Stimulated activated CD4-positive, alpha-beta T cell treated with anti-CD3 and anti-CD28 coated beads, Interleukin-4, amount 100 ng/mL, for 48 hours (primary cell): ENCODE measurements at regions not wholly inside any gene's neighbourhood (a gene's known extent, or its start where the extent isn't known, plus 50 kb on each side); places are given as distances from the start of the nearest gene placed in this dataset.
"Not testable (repeated sequence)": the region's sequence is repeated elsewhere in the genome, so short reads cannot be mapped to it uniquely, and the experiment has no call there.

Experiments used
- DNase-seq, 2 donors: peaks; one replicate each; pipeline ENCODE4 v3.0.0-alpha.2; 2020; ENCODE audit warnings: low read depth in 2 of 2

- DNase-seq = no peak
These were observed 548.2 kb downstream of the TBC1D22A start for GRCh38 chr22:47310601-47311000.

DNA sequence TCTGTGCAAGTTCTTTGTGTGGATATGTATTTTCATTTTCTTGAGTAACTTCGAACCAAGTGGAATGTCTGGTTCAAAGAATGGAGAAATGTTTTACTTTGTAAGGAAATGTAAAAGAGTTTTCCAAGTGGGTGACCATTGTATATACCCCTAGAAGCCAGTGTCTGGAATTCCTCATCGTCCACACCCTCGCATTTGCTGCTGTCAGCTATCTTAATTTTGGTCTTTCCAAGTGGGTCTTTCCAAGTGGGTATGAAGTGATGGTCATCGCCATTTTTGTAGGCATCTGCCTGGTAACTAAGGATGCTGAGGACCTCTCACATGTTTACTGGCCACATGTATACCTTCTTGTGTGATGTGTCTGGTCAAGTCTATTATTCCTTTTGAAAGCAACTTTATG lies 547.5 kb downstream of the TBC1D22A start:
- no peak for DNase-seq

DNA sequence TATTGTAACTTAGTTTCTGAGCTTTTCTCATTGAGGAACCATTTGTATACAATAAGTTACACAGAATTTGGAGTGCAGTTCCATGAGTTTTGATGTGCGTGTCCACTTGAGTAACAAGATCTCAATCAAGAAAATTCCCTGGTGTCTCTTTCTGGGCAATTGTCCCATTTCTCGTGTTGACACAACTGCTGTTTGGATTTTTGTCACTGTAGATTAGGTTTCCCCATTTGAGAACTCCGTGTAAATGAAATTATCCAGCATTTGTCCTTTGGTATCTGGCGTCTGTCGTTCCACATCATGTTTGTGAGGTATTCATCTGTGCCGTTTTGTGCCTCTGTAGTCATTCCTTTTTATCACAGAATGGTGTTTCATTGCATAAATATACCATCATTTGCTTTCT lies 547.0 kb downstream of the TBC1D22A start:
- no peak for DNase-seq

- no peak for DNase-seq
These were observed 546.4 kb downstream of the TBC1D22A start for GRCh38 chr22:47308886-47309285.

DNA sequence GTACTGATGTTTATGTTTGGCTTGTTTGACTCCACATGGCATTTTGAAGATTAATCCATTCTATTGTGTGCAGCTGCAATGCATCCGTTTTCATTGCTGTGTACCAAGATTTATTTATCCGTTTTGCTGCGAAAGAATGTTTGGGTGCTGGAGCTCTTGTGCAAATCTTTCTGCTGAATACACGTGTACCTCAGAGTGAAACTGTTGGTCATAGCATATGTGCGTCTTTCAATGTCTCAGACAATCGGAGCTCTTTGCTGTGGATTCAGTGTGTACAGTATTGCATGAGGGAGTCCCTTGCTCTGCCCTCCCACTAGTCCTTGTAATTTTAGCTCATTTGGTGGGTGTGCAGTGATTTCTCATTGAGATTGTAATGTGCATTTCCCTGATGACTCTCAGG lies 545.4 kb downstream of the TBC1D22A start:
- no peak for DNase-seq

DNA sequence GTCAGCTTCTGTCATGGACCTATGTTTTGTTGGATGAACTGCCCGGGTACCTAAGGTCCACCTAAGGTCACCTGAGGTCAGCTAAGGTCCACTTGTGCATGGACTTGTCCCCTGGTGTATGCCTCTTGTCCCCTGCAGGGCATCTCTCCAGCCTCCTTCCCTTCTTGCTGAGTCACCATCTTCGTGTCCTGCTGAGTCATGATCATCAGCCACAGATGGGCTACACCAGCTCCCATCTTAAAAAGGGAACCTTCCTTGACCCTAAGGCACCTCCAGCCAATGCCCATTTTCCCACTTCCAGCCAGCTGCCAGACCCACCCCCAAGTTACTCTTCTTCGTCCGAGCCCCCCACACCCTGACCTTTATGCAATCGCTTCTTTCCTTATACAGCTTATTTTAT lies 544.9 kb downstream of the TBC1D22A start:
- no peak for DNase-seq

GRCh38 chr22:47304854-47305253 lies 542.4 kb downstream of the TBC1D22A start:
- no peak for DNase-seq

DNA sequence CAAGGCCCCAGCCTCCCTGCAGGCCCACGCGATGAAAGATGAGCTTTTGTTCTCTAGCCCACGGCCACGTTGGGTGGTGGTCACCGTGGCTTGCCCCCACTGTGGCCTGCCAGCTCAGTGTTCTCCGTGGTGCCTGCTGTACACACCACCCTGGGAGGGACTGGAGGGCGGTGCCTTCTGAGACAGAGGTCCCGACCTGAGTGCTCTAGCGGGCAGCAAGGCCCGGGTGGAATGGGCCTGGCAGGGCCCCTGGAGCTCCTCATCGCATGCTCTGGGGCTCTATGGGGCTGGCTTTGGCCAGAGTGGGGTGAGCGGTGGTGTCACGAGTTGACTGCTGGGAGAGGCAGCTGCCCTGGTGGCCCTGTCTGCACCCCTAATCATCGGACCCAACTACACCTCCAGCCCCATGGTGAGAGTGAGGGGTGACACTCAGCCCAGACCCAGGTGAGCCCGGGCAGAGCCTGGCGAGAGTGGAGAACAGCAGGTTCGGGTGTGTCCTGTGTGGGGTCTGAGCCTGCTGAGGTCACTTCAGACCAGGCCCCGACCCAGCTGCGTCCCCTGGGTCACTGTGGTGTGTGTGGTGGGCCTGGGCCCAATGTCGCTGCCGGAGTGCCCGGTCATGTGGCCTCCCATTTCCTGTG lies 541.9 kb downstream of the TBC1D22A start:
- DNase-seq = no peak

- no peak for DNase-seq
These were observed 540.9 kb downstream of the TBC1D22A start for GRCh38 chr22:47303161-47303890.

GRCh38 chr22:47302587-47302986 lies 540.1 kb downstream of the TBC1D22A start:
- DNase-seq = not testable (repeated sequence)

GRCh38 chr22:47301820-47302475 lies 539.5 kb downstream of the TBC1D22A start:
- no peak for DNase-seq

DNA sequence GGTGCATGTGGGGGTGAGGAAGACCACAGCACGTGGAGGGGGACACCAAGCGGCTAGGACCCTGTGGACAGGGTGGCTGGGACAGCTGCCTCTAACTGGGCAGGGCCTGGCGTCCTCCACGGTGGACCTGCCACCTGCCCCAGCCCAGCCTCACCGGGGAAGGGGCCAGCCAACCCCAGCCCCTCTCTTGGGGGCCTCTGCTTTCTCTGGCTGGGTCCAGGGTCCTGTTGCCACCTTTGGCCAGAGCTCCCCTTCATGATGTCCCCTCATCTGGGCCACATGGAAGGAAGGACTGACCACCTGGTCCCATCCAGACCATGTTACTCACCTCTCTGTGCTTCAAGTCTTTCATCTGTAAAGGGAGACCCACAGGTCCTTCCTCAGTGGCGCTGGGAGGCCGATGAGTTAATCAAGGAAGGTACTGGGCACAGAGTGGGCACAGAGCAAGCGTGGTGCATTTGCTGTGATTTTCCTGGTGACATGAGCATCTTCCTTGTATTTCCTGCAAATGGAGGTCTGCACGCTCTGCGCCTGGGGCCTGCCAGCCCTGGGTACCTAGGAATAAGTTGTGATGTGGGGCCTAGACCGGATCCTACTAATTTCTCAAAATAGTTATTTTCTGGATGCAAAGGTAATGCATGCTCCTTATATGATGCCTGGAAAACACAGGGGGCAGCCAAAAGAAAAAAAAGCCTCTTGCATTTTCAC lies 538.4 kb downstream of the TBC1D22A start:
- no peak for DNase-seq

DNA sequence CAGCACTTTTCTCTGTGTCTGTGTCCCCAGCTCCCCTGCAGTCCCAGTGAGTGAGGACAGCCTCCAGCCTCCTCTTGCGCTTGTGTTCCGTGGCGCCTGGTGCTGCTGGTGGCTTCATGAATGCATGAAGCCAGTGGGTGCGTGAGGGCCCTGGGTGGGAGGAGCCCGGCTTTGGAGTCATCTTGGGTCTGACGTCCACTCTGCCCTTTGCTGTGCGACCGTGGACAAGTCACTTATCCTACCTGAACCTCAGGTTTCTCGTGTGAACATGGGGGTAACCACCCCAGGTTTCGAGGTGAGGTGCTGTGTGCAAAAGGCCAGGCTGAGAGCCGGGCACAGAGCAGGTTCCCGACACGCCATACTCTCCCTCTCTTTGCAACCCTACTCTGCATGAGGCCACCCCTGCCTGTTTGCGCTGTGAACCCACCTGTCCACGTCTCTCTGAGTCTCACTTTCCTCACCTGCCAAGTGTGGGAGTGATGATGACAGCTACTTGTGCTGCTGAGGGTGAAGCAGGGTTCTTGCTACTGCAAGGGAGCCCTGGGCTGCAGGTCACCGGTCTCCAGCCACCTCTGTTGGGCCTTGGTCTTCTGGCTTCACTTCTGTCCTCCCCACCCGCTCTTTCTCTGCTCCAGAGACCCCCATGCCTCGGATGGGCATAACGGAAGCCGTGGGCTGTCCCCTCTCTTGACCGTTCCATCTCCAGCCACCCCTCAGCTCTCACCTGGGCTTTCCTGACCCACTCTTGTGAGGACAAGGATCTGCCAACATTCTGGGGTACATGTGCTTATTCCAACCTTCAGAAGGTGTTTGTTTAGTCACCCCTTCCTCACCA lies 537.6 kb downstream of the TBC1D22A start:
- no peak for DNase-seq

DNA sequence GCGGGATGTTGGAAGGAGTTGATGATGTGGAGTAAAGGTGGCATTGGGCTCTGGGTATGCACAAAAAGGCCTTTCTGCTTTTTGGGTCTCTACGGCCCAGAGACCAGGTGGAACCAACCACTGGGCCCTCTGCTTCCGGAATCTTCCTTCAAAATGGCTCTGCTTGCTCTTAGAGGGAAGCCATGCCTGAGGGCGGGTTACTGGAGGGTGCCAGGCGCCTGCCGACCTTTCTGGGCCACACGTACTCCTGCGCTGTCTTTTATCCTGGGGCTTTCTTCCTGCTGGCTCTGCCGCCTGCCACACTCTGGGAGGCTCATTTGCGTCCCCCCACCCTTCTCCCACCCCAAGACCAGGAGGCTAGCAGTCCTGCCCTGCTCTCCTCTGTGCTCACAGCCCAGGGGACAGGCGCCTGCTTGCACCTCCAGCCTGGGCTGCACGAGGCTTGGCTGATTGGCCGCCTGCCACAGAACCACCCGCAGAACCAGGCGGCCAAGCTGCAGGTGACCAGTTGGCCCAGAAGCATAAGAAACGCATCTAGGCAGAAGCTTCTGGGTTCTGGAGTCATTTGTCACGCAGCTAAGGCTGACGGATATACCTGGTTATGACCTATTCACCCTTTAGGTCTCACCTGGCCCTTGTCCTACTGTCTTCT lies 536.9 kb downstream of the TBC1D22A start:
- no peak for DNase-seq

DNA sequence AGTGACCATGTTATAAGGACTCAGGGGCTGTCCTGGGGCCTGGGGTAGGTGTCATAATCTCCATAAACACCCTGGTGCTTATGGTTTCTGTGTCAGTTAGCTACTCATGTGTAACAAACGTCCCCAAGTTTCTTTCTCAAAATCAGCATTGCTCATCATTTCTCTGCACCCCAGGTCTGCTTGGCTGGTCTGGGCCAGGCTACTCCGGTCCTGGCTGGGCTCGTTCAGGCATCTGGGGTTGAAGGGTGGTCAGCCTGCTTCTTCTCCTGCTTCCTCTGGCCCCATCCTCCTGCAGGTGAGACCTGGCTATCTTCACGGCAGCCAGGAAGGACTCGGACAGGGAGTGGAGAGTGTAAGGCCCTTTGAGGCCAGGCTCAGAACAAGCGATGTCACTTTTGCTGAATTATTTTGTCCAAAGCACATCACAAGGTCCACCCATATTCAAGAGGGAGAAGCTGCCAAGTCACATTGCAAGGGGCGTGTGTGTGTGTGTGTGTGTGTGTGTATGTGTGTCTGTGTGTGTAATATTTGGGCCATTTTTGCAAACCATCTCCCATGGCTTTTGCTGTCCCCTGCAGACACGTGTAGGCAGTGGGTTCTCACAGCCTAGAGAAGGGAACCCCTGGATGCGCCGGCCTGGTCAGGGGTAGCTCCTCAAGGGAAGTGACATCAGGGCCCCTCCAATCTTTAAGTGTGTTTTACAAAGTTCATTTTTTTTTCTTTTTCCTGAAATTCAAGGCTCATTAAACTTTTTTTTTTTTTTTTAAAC lies 535.8 kb downstream of the TBC1D22A start:
- DNase-seq = no peak

DNA sequence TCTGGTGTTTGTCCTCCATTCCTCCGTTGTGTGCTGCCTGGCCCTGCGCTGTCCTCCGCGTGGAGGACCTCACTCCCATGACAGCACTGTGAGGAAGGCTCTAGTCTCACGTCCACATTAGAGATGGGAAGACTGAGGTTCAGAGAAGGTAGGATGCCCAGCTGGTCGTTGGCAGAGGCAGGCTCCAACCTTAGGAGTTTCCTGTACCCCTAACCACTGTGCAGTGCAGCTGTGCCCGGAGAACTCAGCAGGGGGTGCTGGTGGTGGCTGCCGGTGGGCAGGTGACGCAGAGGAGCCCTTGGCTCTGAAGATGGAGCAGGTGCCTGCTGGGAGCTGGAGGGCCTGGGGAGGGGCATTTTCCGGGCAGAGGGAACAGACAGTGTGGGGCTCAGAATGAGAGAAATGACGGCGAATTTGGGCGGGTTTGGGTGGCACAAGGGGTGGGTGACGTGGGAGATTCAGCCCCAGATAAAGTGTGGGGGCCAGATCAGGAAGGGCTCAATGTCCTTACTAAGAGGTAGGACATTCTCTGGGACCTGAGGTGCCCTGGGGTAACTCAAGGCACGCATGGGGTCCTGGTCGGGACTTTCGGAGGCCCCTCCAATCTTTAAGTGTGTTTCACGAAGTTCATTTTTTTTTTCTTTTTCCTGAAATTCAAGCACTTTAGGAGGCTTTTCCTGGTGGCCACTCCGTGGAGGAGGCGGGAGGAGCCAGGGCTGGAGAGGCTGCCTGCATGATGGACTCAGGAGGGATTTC lies 535.0 kb downstream of the TBC1D22A start:
- DNase-seq = no peak

DNA sequence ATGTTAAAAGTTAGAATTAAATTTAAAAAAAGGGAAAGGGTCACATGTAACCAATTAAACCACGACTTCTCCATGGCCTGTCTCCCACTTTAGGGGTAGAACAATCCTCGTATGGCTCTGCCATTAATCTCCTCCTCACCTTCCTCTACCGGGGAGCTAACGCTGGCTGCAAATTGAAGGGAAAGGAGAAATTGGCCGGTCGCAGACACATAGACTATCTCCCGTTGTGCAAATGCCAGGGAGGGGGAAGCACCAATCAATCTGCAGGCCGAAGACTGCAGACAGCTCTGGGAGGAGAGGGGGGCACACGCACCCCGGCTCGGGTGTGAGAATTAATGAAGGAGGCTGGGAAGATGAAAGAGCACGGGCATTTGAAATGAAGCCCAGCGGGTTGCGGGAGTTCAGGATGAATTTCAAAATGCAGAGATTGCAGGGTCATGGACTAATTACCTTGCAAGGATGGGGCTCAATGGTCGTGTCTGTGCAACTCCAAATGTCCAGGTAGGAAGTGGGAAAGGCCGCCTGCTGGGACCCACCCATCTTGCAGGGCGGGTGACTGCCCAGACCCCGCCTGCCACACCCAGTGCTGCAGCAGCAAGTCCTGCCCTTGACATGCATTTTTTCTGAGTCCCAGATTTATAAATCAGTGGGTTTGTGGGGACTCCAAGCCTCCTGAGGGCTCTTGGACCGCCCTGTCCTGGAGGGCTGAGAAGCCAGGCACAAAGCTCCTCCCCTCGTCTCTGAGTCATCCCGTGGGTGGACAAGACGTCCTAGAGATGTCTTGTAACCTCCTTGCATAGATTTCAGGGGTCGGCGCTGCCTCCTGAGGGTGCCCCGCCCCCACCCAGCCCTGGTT lies 534.2 kb downstream of the TBC1D22A start:
- DNase-seq = no peak

- no peak for DNase-seq
These were observed 533.5 kb downstream of the TBC1D22A start for GRCh38 chr22:47295982-47296381.
